Anterior cingulate cortex (tissue), 58 donors: ENCODE measurements at regions not wholly inside any gene's neighbourhood (a gene's known extent, or its start where the extent isn't known, plus 50 kb on each side); places are given as distances from the start of the nearest gene placed in this dataset.
"Not testable (repeated sequence)": the region's sequence is repeated elsewhere in the genome, so short reads cannot be mapped to it uniquely, and the experiment has no call there.

Experiments used
- DNase-seq, 58 donors: peaks; one replicate each; lab custom pipeline; 2025; lab: John Stamatoyannopoulos, UW

- DNase-seq: no peak
Observed at GRCh38 chr12:38016602-38017001, 300.0 kb upstream of the ALG10B start.

DNA sequence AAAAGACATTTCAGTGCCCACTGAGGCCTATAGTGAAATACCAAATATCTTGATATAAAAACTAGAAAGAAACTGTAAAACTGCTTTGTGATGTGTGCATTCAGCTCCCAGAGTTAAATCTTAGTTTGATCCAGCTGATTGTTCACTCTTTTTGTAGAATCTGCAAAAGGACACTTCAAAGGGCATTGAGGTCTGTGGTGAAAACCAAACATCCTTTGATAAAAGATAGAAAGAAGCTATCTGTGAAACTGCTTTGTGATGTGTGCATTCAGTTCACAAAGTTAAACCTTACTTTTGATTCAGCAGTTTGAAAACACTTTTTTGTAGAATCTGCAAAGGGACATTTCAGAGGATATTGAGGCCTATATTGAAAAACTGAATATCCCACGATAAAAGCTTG, 290.7 kb upstream of the ALG10B start:
- DNase-seq: no peak

DNA sequence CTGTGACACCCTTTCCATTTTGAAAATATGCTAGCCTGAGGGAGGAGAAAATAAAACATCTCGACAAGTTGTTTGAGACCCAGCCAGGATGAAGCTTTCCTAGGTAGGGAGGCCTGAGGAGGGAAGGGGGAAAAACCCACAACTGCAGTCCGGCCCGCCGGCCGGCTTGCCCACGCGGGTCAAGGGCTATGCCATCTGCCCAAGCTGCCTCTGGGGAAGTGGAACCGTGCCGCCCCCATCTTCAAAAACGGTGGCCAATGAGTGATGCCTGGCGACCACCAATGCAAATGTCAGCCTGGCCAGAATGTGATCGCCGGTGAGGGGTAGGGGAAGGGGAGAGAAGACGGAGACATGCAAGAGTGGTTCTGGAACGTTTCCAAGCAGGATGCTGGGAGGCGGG, 263.5 kb upstream of the ALG10B start:
- DNase-seq: no peak

DNA sequence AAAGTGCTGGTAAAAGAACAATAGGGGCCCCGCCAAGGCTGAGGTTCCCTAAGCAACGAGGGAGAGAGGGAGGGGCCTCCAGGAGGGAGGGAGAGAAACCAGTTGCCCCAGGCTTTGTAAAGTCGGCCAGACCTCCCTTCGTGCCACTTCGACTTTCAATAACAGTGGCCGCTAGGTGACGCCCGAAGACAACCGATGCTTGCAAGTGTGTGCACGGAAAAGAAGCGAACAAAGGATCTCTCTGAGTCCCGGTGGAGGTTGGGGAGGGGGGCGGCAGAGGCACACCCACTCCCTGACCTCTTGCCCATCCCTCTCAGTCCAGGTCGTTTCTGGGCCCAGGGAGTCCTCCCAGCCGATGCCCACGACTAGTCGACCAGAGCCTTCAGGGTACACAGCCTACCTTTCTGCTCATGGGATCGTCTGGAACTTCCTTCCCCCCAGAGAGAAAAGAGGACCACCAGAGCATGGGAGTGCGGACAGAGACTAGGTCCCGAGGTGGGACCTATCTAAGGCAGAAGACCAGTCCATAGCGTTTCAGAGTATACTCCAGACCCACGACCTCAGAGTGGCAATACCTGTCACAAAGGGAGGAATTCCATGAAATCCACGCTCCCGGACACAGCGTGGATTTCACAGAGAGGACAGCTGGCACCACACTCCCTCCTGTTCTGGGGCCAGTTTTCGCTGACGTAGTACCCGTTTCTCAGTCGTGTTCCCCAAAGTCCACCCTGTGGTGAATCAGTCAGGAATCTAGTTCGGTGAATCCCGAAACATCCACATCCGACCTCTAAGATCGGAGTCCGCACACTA, 262.7 kb upstream of the ALG10B start:
- DNase-seq: no peak

GRCh38 chr12:38056701-38057689, 259.6 kb upstream of the ALG10B start:
- no peak for DNase-seq

DNA sequence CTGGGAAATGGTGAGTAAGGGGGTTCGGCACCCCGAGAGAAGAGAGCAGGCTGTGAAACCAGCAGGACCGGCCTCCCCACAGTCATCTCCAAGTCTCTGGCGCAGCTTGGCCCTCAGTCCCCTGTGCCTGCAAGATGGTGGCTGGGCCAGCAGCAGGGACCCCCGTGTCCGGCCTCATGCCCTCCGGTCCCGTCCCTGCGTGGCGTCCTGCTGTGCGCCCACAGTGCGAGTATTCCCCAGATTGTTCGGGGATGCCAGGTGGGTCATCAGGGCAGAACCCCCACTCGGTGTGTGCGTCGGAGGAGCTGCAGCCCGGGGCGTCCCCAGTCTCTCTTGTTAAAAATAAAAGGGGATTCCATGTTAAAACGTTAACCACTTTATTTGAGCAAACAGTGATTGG, 216.9 kb upstream of the ALG10B start:
- DNase-seq: no peak

- DNase-seq: no peak
Observed at GRCh38 chr12:38101753-38102152, 214.8 kb upstream of the ALG10B start.

GRCh38 chr12:38102197-38102596, 214.4 kb upstream of the ALG10B start:
- DNase-seq: no peak

DNA sequence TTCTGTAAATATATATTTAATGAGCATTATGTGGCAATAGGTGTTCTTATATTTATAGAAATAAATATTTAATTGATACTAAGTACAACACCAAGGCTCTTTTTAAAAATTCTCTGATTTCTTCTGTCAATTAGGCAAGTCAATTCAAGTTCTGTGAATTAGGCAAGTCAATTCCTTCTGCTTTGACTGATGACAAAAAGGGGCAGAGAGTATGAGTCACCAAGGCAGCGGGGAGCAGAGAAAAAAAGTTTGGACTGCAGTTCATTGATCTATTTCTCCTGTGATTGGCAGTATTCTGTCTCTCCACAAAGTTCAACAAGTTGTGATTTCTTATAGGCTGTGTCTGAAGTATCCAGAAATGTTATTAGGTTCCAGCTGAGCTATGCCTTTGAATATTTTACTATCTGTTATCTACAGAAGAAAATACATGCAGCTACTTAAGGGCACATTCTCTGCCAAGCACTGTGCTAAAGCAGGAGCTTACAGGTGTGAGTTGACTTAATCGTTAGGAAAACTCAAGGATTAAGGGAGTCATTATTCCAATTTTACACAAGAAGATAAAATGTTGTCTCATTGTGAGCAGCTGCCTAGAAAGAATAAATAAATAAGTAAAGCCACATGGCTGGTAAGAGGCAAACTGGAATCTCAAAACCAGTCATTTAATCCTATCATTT, 206.4 kb upstream of the ALG10B start:
- no peak for DNase-seq

- DNase-seq: no peak
Observed at GRCh38 chr12:38113991-38114390, 202.6 kb upstream of the ALG10B start.

- DNase-seq: no peak
Observed at GRCh38 chr12:38116968-38117367, 199.6 kb upstream of the ALG10B start.

GRCh38 chr12:38118632-38119031, 197.9 kb upstream of the ALG10B start:
- no peak for DNase-seq

GRCh38 chr12:38120438-38120837, 196.1 kb upstream of the ALG10B start:
- DNase-seq: no peak

- not testable (repeated sequence) for DNase-seq
Observed at GRCh38 chr12:38123028-38123427, 193.5 kb upstream of the ALG10B start.

DNA sequence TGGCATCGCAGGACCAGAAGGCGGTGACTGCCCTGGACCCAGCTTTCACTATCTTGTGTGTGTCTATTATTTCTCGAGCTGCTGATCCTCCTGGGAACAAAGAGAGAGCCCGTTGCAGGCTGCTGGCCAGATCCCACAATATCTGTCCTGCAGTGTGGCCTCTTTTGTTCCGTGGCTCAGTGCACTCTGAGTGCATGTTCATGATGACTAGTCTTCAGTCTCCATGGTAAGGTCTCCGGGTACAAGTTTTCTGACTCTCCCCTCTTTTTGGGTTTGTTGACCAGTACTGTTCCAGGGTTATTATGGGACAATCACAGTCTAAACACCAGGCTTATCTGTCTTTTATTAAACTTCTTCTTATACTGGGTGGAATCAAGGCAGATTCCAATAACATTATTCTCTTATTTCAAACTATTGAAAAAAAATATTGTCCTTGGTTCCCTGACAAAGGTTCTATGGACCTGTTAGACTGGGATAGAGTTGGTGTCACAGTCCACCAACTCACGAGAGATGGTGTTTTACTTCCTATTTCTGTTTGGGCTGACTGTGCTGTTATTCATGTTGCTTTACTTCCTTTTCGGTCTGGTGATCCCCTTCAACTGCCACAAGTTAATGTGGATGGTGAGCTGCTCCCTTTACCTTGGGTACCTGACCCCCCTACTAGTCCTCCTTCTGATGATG, 192.9 kb upstream of the ALG10B start:
- no peak for DNase-seq

DNA sequence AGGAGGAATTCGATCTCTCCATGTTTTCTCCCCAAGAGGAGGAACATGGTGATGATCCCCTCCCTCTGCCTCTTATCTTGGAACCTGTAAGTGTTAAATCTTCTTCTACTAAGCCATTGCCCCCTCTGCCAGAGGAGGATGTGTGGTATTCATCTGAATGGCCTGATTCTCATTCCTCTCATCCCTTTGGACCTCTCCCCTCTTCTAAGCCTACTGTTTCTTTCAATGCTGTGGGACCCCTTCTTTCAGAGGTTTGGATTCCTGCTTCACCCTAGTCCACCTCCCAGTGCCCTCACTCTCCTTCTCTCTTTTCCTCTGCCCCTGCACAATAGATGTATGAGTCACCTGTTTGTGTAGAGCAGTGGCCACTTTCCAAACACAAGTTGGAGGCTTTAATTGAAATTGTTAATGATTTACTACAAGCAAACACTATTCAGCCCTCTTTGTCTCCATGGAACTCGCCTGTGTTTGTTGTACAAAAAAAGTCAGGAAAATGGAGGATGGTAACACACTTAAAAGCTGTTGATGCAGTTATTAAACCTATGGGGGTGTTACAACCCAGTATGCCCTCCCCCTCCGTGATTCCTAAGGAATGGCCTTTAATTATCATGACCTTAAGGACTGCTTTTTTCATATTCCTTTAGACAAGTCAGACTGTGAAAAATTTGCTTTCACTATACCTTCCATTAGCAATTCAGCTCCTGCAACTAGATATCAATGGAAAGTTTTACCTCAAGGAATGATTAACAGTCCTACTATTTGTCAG, 192.1 kb upstream of the ALG10B start:
- DNase-seq: no peak

- no peak for DNase-seq
Observed at GRCh38 chr12:38132139-38132538, 184.4 kb upstream of the ALG10B start.

DNA sequence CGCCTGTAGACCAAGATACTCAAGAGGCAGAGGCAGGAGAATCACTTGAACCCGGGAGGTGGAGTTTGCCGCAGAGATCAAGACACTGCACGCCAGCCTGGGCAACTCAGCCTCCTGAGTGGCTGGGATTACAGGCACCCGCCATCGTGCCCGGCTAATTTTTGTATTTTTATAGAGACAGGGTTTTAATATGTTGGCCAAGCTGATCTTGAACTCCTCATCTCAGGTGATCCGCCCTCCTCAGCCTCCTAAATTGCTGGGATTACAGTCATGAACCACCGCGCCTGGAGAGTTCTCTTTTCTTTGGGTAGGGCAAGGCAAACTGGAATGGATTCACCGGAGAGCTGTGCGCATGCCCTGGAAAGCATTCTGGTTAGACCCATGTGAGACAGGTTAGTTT, 179.3 kb upstream of the ALG10B start:
- no peak for DNase-seq

- no peak for DNase-seq
Observed at GRCh38 chr12:38137716-38138115, 178.9 kb upstream of the ALG10B start.
